HG02852 (cell line): ENCODE measurements at regions not wholly inside any gene's neighbourhood (a gene's known extent, or its start where the extent isn't known, plus 50 kb on each side); places are given as distances from the start of the nearest gene placed in this dataset.
"Not testable (repeated sequence)": the region's sequence is repeated elsewhere in the genome, so short reads cannot be mapped to it uniquely, and the experiment has no call there.

Experiments
- ATAC-seq: cut with Tn5 transposase; IDR thresholded peaks from one replicate; pipeline ENCODE4 v1.9.1; 2021; ENCODE audit warnings: mild to moderate bottlenecking, moderate library complexity; ENCODE audit not compliant: unreplicated experiment

- ATAC-seq = no peak
Observed at GRCh38 chr5:174998131-174998730, 273.8 kb downstream of the MSX2 start.

DNA sequence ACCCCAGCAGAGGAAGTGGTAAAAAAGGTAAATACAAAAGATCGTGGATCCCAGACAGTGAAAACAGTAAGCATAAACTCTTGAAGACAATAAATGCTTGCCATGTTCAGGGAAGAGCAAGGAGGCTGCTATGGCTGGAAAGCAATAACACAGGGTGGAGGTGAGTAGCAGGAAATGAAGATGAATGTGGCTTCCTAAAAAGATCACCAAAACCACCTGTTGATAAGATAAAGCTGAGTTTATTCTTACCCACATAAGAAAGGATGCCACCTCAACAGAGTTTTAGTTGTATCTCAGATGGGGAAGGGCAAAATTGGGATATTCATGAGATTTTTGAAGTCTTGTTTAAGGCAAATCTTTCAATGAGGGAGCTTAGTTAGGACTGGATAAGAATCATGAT is 273.3 kb downstream of the MSX2 start:
- ATAC-seq = no peak

DNA sequence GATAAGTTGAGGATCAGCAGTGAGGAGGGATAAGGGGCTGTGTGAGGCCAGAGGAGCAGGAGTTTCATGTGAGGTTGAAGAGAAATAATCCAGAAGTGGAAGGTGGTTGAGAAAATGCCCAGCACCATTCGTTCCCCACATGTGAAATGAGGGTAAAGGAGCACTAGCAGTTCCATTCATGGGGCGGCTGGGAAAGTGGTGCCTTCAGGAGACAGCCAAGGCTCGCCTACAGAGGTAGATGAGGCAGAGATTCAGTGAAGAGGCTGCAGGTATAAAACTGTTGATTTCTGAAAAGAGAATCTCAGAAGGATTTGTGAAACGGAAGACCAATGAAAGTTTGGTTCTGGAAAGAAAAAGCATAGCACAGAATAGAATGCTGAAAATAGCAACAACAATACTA is 272.6 kb downstream of the MSX2 start:
- no peak for ATAC-seq

GRCh38 chr5:174995827-174996226 is 271.4 kb downstream of the MSX2 start:
- ATAC-seq = no peak

DNA sequence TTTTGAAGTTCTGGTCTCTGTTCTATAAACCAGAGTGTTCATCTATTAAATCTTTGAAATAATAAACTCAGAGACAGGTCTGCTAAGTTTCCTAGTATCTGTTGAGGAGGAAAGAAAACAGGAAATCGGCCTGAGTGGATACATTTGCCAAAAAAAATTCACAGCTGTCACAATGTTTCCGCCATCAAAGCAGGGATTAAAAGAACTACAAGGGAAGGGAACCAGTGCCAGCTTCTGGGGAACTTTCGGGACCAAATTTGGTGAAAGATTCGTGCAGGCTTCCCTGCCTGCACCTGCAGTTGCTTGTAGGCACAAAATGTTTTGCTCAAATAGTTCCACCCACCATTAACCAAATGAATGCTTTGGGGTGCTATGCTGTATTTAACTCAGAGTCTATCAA is 267.5 kb downstream of the MSX2 start:
- no peak for ATAC-seq

GRCh38 chr5:174990909-174991308 is 266.5 kb downstream of the MSX2 start:
- no peak for ATAC-seq

DNA sequence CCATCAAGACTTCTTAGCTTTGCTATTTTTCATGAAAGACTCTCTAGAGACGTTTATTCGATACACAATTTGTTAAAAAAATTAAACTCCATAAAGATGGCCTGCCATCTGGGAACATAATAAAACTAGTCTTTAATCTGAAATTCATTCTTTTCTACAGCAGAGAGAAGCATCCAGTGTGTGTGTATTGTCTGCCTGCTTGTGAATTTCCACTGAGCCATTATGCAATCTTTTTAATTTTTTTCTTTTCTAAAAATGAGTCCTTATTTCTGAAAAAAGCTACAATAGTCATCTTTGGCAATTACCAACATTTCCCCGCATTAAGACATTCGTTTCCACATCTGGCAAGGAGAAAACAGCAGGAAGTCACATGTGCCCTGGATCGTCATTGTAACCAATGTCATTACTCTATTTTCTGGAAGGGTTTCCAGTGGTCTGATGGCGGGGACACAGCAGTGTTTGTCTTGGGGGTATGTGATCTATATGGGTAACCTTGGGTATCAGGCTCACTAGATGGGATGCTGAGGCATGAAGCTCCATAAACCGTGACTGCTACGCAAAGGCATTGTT is 263.1 kb downstream of the MSX2 start:
- no peak for ATAC-seq

DNA sequence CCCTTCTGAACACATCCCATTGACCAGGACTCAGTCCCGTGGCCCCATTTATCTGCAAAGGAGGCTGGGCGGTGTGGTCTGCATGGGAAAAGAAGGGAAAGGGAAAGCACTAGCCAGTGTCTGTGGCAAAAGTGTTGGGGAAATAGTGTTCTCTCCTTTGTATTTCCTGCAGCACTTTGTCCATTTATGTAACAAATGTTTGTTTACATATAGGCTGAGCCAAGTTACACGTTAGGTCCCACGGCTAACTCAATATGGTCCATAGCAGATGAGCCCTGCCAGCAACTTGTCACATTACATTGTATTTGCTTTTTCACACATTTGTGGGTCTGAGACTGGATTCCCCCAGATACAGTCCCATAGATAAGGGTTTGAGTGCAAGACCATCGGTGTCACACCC is 260.5 kb downstream of the MSX2 start:
- ATAC-seq = no peak

GRCh38 chr5:174982485-174982884 is 258.1 kb downstream of the MSX2 start:
- ATAC-seq = no peak

DNA sequence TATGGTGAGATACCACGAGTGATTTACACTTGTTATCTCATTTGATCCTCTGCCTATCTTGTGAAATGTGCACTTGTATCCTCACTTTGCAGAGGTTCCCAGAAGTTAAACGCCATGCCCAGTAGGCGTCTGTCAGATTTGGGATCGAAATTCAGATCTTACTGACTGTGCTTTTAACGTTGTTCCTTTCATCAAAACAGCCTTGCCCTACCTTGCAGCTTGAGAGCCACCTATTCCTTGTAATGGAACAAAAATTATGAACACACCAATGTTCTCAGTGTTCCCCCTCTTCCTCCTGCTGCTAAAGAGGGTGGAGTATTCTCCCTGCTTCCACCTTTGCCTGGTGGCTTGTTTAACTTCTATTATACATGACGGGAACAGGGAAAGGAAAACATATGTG is 257.0 kb downstream of the MSX2 start:
- no peak for ATAC-seq

- ATAC-seq = no peak
Observed at GRCh38 chr5:174980952-174981351, 256.6 kb downstream of the MSX2 start.

DNA sequence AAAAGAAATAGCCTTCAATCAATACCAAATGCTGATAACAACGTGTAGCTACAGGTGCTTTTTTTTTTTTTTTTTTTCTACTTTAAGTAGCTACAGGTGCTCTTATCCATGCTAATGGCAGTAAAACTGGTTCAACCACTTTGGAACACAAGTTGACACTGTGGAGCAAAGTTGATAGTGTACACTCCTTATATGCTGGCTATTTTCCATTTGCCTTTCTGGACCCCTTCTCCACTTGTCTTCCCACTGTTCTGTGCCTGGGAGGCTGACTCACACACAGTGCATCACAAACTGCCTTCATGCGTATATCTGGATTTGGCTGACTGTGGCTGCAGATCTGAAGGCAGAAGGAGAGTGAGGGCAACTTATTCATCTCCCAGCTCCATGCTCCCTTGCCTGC is 247.9 kb downstream of the MSX2 start:
- no peak for ATAC-seq

- ATAC-seq = no peak
Observed at GRCh38 chr5:174971210-174971609, 246.8 kb downstream of the MSX2 start.

- ATAC-seq = no peak
Observed at GRCh38 chr5:174970502-174970901, 246.1 kb downstream of the MSX2 start.

DNA sequence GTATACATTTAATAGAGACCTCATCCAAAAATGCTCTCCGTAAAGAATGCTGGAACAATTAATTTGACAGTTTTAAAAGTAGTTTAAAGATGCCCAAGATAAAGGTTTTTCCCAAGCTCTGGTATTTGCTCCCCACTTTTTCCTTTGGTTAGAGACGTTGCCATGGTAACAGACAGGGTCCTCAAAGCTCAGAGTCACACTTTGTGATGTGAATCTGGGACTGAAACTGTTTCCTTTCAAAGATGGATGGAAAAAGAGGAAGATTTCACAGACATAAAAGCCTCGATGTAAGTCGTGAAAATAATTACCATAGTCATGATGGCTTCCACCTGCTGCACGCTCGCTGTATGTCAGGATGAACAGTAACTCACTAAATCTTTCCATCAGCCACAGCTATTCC is 229.5 kb downstream of the MSX2 start:
- ATAC-seq = no peak

DNA sequence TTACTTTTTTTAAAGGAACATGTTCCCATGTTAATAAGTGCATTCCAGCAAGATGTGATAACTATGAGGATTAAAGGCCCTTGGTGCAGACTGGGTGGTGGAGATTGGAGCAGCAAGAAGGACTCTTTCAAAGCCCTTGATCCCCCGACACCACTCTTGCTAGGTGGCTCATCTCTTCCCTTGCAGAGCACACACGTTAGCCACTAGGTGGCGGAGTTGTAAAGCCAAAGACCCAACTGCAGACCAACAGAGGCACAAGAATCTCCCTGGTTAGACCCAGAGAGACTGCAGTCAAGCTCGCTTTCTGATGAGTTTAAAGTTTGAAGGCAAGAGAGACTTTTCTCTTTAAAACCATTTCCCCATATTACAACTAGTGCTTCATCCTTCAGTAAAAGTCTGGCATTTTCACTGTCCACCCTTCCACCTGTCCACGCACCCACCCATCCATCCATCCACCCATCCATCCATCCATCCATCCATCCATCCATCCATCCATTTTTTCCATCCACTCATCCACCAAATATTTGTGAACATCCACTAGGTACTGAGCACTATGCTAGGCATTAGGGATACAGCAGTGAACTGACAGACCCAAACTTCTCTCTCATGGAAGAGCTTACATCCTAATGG is 226.9 kb downstream of the MSX2 start:
- peak; percentile 86 for ATAC-seq

DNA sequence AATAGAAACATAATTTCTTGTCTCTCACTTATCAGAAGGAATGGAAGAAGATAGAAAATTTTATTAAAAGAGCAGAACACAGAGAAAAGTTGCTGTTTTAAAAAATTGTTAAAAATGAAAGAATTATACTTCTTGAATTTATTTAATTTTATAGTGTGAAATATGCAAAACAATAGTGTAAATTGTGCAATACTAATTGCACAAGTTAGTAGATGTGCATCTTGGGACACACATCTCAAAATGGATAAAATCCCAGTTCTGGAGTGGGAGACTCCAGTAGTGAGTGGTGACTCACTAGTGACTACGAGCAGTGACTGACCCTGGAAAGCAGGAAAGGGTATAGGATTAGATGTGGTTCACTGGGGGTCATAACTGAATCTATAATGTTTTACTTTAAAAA is 223.2 kb downstream of the MSX2 start:
- no peak for ATAC-seq

DNA sequence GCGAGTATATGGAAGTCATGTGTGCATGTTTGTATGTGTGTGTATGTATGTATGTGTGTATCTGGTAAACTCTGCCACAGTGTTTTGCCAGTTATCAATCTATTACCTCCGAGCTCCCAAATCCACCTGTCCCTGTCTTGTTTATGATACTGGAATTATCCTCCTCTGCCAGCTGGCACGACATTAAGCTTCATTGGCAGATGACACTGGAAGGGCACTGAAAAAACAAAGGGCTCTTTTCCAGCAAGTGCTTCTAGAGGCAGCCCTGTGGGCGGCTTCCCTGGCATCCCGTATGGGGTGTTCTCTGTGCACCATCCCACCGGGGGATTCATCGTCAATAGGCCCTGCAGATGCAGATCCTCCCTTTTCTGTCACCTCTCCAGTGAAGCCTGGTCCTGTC is 221.5 kb downstream of the MSX2 start:
- ATAC-seq = no peak

DNA sequence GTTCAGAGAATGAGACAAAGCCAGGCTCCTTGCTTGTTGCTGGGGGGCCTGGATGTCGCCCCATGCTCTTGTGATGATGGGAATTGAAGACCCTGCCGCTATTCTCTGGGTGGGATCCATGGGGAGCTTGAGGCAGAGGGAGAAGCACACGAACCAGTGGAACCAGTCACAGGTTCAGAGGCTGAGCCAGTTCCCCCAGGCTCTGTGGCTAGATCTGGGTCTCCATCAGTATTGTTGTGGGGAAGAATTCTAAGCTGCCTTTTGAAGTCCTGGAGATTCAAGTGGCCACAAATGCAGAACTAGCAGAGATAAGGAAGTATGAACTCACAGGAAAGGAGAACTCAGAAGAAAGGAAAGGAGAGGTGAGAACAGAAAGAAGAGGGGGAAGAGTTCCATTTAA is 219.4 kb downstream of the MSX2 start:
- ATAC-seq = no peak

- ATAC-seq = not testable (repeated sequence)
Observed at GRCh38 chr5:174943002-174943401, 218.6 kb downstream of the MSX2 start.

DNA sequence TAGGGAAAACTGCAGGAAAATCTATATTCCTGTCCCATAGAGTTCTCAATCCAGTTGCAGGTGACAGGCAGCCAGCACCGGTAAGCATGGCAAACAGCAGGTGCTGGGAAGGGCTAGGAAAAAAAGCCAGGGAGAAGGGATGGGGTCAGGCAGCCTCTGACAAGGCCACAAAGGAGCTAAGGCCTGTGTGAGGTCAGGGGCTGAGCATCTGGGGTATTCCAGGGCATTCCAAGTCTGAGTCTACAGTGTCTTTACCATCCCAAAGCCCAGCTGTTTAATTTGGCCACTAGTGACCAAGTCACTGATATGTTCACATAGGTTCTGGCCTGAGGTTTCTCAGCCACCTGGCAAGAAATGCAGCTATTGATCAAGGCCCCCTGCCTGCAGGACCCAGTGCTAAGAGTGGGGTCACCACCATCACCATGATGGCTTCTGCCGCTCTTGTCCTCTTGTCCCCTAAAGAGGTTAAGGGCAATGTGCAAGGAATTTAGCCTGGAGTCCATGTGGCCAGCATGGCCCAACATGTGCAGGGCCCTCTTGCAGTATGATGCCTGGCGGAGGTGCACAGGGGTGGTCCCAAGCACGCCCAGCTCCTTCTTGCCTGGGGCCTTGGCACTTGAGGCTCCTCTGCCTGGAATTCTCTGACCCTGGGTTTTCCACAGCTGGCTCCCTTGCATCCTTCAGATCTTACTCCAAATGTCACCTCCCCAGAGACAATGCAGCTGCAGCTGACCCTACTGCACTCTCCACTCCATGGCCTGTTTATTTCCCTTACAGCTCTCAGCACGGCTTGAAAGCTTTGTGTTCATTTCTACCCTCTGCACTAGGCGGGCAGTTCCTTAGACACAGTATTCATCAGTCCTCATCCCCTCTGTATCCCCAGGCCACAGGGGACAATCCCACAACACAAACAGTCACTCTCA is 213.1 kb downstream of the MSX2 start:
- ATAC-seq = no peak
